ENCODE measurements at regions not wholly inside any gene's neighbourhood (a gene's known extent, or its start where the extent isn't known, plus 50 kb on each side); places are given as distances from the start of the nearest gene placed in this dataset.

- Histone ChIP-seq H3K27ac (ENCODE audit: low read depth in 2 of 2, low read length in 1 of 2) (peak overlapping the region; percentile 73 to 89), H3K36me3 (ENCODE audit: control insufficient read depth in 2 of 2, insufficient read depth in 2 of 2, low read length in 1 of 2) (no peaks in the 10 kb centered on the region), H3K9me3 (ENCODE audit: control insufficient read depth in 2 of 2, insufficient read depth in 1 of 2, low read depth in 1 of 2, low read length in 1 of 2) (peaks cover 2 to 3% of the 10 kb centered on the region in 2 donors), H3K4me1 (ENCODE audit: control insufficient read depth in 2 of 2, insufficient read depth in 2 of 2, low read length in 1 of 2) (peaks cover 0 to 2% of the 10 kb centered on the region in 2 donors), H3K27me3 (ENCODE audit: control insufficient read depth in 1 of 2, insufficient read depth in 2 of 2, low read length in 2 of 2) (no peaks in the 10 kb centered on the region), H3K4me3 (ENCODE audit: low read depth in 1 of 2, low read length in 2 of 2) (no peak overlapping the region)
Observed at GRCh38 chr6:106874481-106874880, 100.0 kb downstream of the CD24 start.

GRCh38 chr6:106872049-106872448 is 102.5 kb downstream of the CD24 start:
- Histone ChIP-seq H3K4me1 (ENCODE audit: control insufficient read depth in 2 of 2, insufficient read depth in 2 of 2, low read length in 1 of 2) (peaks cover 0 to 2% of the 10 kb centered on the region in 2 donors), H3K27ac (ENCODE audit: low read depth in 2 of 2, low read length in 1 of 2) (peak overlapping the region; percentile 17 to 67), H3K4me3 (ENCODE audit: low read depth in 1 of 2, low read length in 2 of 2) (no peak overlapping the region), H3K9me3 (ENCODE audit: control insufficient read depth in 2 of 2, insufficient read depth in 1 of 2, low read depth in 1 of 2, low read length in 1 of 2) (peaks cover 2 to 3% of the 10 kb centered on the region in 2 donors), H3K36me3 (ENCODE audit: control insufficient read depth in 2 of 2, insufficient read depth in 2 of 2, low read length in 1 of 2) (no peaks in the 10 kb centered on the region), H3K27me3 (ENCODE audit: control insufficient read depth in 1 of 2, insufficient read depth in 2 of 2, low read length in 2 of 2) (no peaks in the 10 kb centered on the region)
- WGBS, 2 donors: 59 to 62% methylated on average over 3 of the region's 3 CpGs

- H3K27ac ChIP-seq (ENCODE audit: low read depth in 2 of 2, low read length in 1 of 2): peak overlapping the region; percentile 50 to 67
- H3K4me3 ChIP-seq (ENCODE audit: low read depth in 1 of 2, low read length in 2 of 2): no peak overlapping the region
- H3K9me3 ChIP-seq (ENCODE audit: control insufficient read depth in 2 of 2, insufficient read depth in 1 of 2, low read depth in 1 of 2, low read length in 1 of 2): peaks cover 2 to 3% of the 10 kb centered on the region in 2 donors
- 37 to 43% methylated on average over 3 of the region's 3 CpGs for WGBS, 2 donors
- H3K36me3 ChIP-seq (ENCODE audit: control insufficient read depth in 2 of 2, insufficient read depth in 2 of 2, low read length in 1 of 2): no peaks in the 10 kb centered on the region
- H3K4me1 ChIP-seq (ENCODE audit: control insufficient read depth in 2 of 2, insufficient read depth in 2 of 2, low read length in 1 of 2): peaks cover 0 to 2% of the 10 kb centered on the region in 2 donors
- no peaks in the 10 kb centered on the region for H3K27me3 ChIP-seq (ENCODE audit: control insufficient read depth in 1 of 2, insufficient read depth in 2 of 2, low read length in 2 of 2)
Observed at GRCh38 chr6:106870824-106871717, 103.5 kb downstream of the CD24 start.

- Histone ChIP-seq H3K4me3 (ENCODE audit: low read depth in 1 of 2, low read length in 2 of 2) (no peak overlapping the region), H3K4me1 (ENCODE audit: control insufficient read depth in 2 of 2, insufficient read depth in 2 of 2, low read length in 1 of 2) (peaks cover 0 to 2% of the 10 kb centered on the region in 2 donors), H3K27ac (ENCODE audit: low read depth in 2 of 2, low read length in 1 of 2) (peak overlapping the region in 1 of 2 donors; percentile 9), H3K27me3 (ENCODE audit: control insufficient read depth in 1 of 2, insufficient read depth in 2 of 2, low read length in 2 of 2) (no peaks in the 10 kb centered on the region), H3K9me3 (ENCODE audit: control insufficient read depth in 2 of 2, insufficient read depth in 1 of 2, low read depth in 1 of 2, low read length in 1 of 2) (no peaks in the 10 kb centered on the region), H3K36me3 (ENCODE audit: control insufficient read depth in 2 of 2, insufficient read depth in 2 of 2, low read length in 1 of 2) (no peaks in the 10 kb centered on the region)
- 59% methylated on average over 1 of the region's 1 CpG for WGBS, 2 donors
Observed at GRCh38 chr6:106870069-106870468, 104.5 kb downstream of the CD24 start.

GRCh38 chr6:106869203-106869602 is 105.3 kb downstream of the CD24 start:
- Histone ChIP-seq H3K9me3 (ENCODE audit: control insufficient read depth in 2 of 2, insufficient read depth in 1 of 2, low read depth in 1 of 2, low read length in 1 of 2) (peaks cover 0 to 1% of the 10 kb centered on the region in 2 donors), H3K27me3 (ENCODE audit: control insufficient read depth in 1 of 2, insufficient read depth in 2 of 2, low read length in 2 of 2) (no peaks in the 10 kb centered on the region), H3K4me1 (ENCODE audit: control insufficient read depth in 2 of 2, insufficient read depth in 2 of 2, low read length in 1 of 2) (peaks cover 0 to under 1% of the 10 kb centered on the region in 2 donors), H3K36me3 (ENCODE audit: control insufficient read depth in 2 of 2, insufficient read depth in 2 of 2, low read length in 1 of 2) (peaks cover 0 to 2% of the 10 kb centered on the region in 2 donors), H3K27ac (ENCODE audit: low read depth in 2 of 2, low read length in 1 of 2) (no peak overlapping the region), H3K4me3 (ENCODE audit: low read depth in 1 of 2, low read length in 2 of 2) (no peak overlapping the region)
- 90 to 93% methylated on average over 5 of the region's 5 CpGs for WGBS, 2 donors

GRCh38 chr6:106866875-106867658 is 107.5 kb downstream of the CD24 start:
- WGBS, 2 donors: 87 to 88% methylated on average over 15 of the region's 15 CpGs
- Histone ChIP-seq H3K9me3 (ENCODE audit: control insufficient read depth in 2 of 2, insufficient read depth in 1 of 2, low read depth in 1 of 2, low read length in 1 of 2) (peaks cover 0 to 9% of the 10 kb centered on the region in 2 donors), H3K4me3 (ENCODE audit: low read depth in 1 of 2, low read length in 2 of 2) (no peak overlapping the region), H3K27me3 (ENCODE audit: control insufficient read depth in 1 of 2, insufficient read depth in 2 of 2, low read length in 2 of 2) (no peaks in the 10 kb centered on the region), H3K4me1 (ENCODE audit: control insufficient read depth in 2 of 2, insufficient read depth in 2 of 2, low read length in 1 of 2) (no peaks in the 10 kb centered on the region), H3K36me3 (ENCODE audit: control insufficient read depth in 2 of 2, insufficient read depth in 2 of 2, low read length in 1 of 2) (peaks cover 0 to 4% of the 10 kb centered on the region in 2 donors), H3K27ac (ENCODE audit: low read depth in 2 of 2, low read length in 1 of 2) (no peak overlapping the region)

- H3K4me3 ChIP-seq (ENCODE audit: low read depth in 1 of 2, low read length in 2 of 2): no peak overlapping the region
- H3K27ac ChIP-seq (ENCODE audit: low read depth in 2 of 2, low read length in 1 of 2): no peak overlapping the region
- peaks cover 0 to 4% of the 10 kb centered on the region in 2 donors for H3K36me3 ChIP-seq (ENCODE audit: control insufficient read depth in 2 of 2, insufficient read depth in 2 of 2, low read length in 1 of 2)
- H3K4me1 ChIP-seq (ENCODE audit: control insufficient read depth in 2 of 2, insufficient read depth in 2 of 2, low read length in 1 of 2): peaks cover 0 to 2% of the 10 kb centered on the region in 2 donors
- H3K27me3 ChIP-seq (ENCODE audit: control insufficient read depth in 1 of 2, insufficient read depth in 2 of 2, low read length in 2 of 2): no peaks in the 10 kb centered on the region
- 91 to 93% methylated on average over 4 of the region's 4 CpGs for WGBS, 2 donors
- peaks cover 0 to 9% of the 10 kb centered on the region in 2 donors for H3K9me3 ChIP-seq (ENCODE audit: control insufficient read depth in 2 of 2, insufficient read depth in 1 of 2, low read depth in 1 of 2, low read length in 1 of 2)
Observed at GRCh38 chr6:106862858-106863257, 111.7 kb downstream of the CD24 start.

GRCh38 chr6:106860940-106861339 is 113.6 kb downstream of the CD24 start:
- H3K4me3 ChIP-seq (ENCODE audit: low read depth in 1 of 2, low read length in 2 of 2): no peak overlapping the region
- peaks cover 0 to 4% of the 10 kb centered on the region in 2 donors for H3K36me3 ChIP-seq (ENCODE audit: control insufficient read depth in 2 of 2, insufficient read depth in 2 of 2, low read length in 1 of 2)
- WGBS, 2 donors: 82 to 83% methylated on average over 4 of the region's 4 CpGs
- peaks cover 0 to 2% of the 10 kb centered on the region in 2 donors for H3K4me1 ChIP-seq (ENCODE audit: control insufficient read depth in 2 of 2, insufficient read depth in 2 of 2, low read length in 1 of 2)
- H3K27me3 ChIP-seq (ENCODE audit: control insufficient read depth in 1 of 2, insufficient read depth in 2 of 2, low read length in 2 of 2): no peaks in the 10 kb centered on the region
- peaks cover 0 to 9% of the 10 kb centered on the region in 2 donors for H3K9me3 ChIP-seq (ENCODE audit: control insufficient read depth in 2 of 2, insufficient read depth in 1 of 2, low read depth in 1 of 2, low read length in 1 of 2)
- H3K27ac ChIP-seq (ENCODE audit: low read depth in 2 of 2, low read length in 1 of 2): peak overlapping the region; percentile 20 to 38

- Histone ChIP-seq H3K27ac (ENCODE audit: low read depth in 2 of 2, low read length in 1 of 2) (peak overlapping the region; percentile 85 to 94), H3K36me3 (ENCODE audit: control insufficient read depth in 2 of 2, insufficient read depth in 2 of 2, low read length in 1 of 2) (no peaks in the 10 kb centered on the region), H3K9me3 (ENCODE audit: control insufficient read depth in 2 of 2, insufficient read depth in 1 of 2, low read depth in 1 of 2, low read length in 1 of 2) (peaks cover 0 to 3% of the 10 kb centered on the region in 2 donors), H3K4me3 (ENCODE audit: low read depth in 1 of 2, low read length in 2 of 2) (no peak overlapping the region), H3K27me3 (ENCODE audit: control insufficient read depth in 1 of 2, insufficient read depth in 2 of 2, low read length in 2 of 2) (no peaks in the 10 kb centered on the region), H3K4me1 (ENCODE audit: control insufficient read depth in 2 of 2, insufficient read depth in 2 of 2, low read length in 1 of 2) (peaks cover 0 to 2% of the 10 kb centered on the region in 2 donors)
- WGBS, 2 donors: 28 to 54% methylated on average over 3 of the region's 3 CpGs
Observed at GRCh38 chr6:106858653-106859092, 115.9 kb downstream of the CD24 start.
